Gastroesophageal sphincter (tissue), 4 donors: ENCODE measurements at regions not wholly inside any gene's neighbourhood (a gene's known extent, or its start where the extent isn't known, plus 50 kb on each side); places are given as distances from the start of the nearest gene placed in this dataset.

ENCODE experiments used
- ATAC-seq: fragments of 150-250 bp; one replicate; pipeline ENCODE4 v1.9.1; 2016; ENCODE audit warnings: mild to moderate bottlenecking, moderate library complexity
- H3K27ac ChIP-seq, 4 donors: fragments of 200-600 bp; sonication (generic) in 3 of 4; 1 replicate in 3 of 4; 2 replicates in 1 of 4; pipeline ENCODE4 v1.5.1; 2016 to 2019
- H3K27me3 ChIP-seq: fragments of 200-600 bp; sonication (generic); one replicate; pipeline ENCODE4 v1.5.1; 2019
- H3K36me3 ChIP-seq, 2 donors: fragments of 200-600 bp; sonication (generic); one replicate each; pipeline ENCODE4 v1.5.1; 2019; ENCODE audit warnings: control low read depth in 1 of 2
- H3K4me1 ChIP-seq, 3 donors: fragments of 200-600 bp; sonication (generic); 1 replicate in 2 of 3; 2 replicates in 1 of 3; pipeline ENCODE4 v1.5.1; 2016 to 2019; ENCODE audit warnings: control low read depth in 2 of 3
- H3K4me3 ChIP-seq, 2 donors: fragments of 200-600 bp; sonication (generic); one replicate each; pipeline ENCODE4 v1.5.1; 2019; ENCODE audit warnings: mild to moderate bottlenecking in 1 of 2, moderate library complexity in 1 of 2
- H3K9me3 ChIP-seq, 3 donors: fragments of 200-600 bp; sonication (generic); one replicate each; pipeline ENCODE4 v1.5.1; 2017 to 2019; ENCODE audit warnings: control low read depth in 2 of 3
- CTCF ChIP-seq, 4 experiments: fragments of 200-600 bp in 2 of 4; fragments of 450-650 bp in 2 of 4; sonication (generic) in 1 of 4; IDR thresholded peaks; one replicate each; pipeline ENCODE4 v1.5.1; 2017 to 2019; ENCODE audit warnings: antibody characterized with exemption in 4 of 4, mild to moderate bottlenecking in 2 of 4, moderate library complexity in 2 of 4
- EP300 ChIP-seq: sonication (generic); formaldehyde crosslinking; IDR thresholded peaks from one replicate; pipeline ENCODE4 v1.6.1; 2017; ENCODE audit warnings: antibody characterized with exemption, mild to moderate bottlenecking
- POLR2A ChIP-seq, 2 donors: fragments of 450-650 bp; IDR thresholded peaks; one replicate each; pipeline ENCODE4 v1.6.1; 2017; ENCODE audit warnings: antibody characterized with exemption in 2 of 2, mild to moderate bottlenecking in 2 of 2, moderate library complexity in 1 of 2
- POLR2AphosphoS5 ChIP-seq: sonication (generic); formaldehyde crosslinking; IDR thresholded peaks from one replicate; pipeline ENCODE4 v1.6.1; 2017; ENCODE audit warnings: antibody characterized with exemption
- whole genome bisulfite sequencing, 2 donors: methylation state at CpG; one replicate each; pipeline ENCODE4 v1.1.5; 2018; ENCODE audit warnings: low coverage in 1 of 2; 5-methylcytosine and 5-hydroxymethylcytosine counted together

- H3K27me3 ChIP-seq = no peaks in the 10 kb centered on the region
- WGBS, 2 donors = no CpG with 5 or more reads among the region's 3 CpGs
- ATAC-seq = no peak
- H3K4me3 ChIP-seq = no peak overlapping the region
- no peak for TF ChIP-seq POLR2AphosphoS5
- no peak for TF ChIP-seq CTCF (IDR thresholded peaks at IDR 0.05)
- TF ChIP-seq EP300 = no peak
- TF ChIP-seq POLR2A (IDR thresholded peaks at IDR 0.05) = no peak
- H3K36me3 ChIP-seq = no peaks in the 10 kb centered on the region
- H3K4me1 ChIP-seq = no peaks in the 10 kb centered on the region
- no peak overlapping the region for H3K27ac ChIP-seq
- H3K9me3 ChIP-seq = no peaks in the 10 kb centered on the region
Observed at GRCh38 chr12:82146740-82147139, 211.4 kb downstream of the CCDC59 start.

- no peak for TF ChIP-seq EP300
- TF ChIP-seq POLR2A (IDR thresholded peaks at IDR 0.05) = no peak
- TF ChIP-seq CTCF (IDR thresholded peaks at IDR 0.05) = no peak
- TF ChIP-seq POLR2AphosphoS5 = no peak
- WGBS, 2 donors = 50 to 100% methylated on average over 1 of the region's 1 CpG
Observed at GRCh38 chr12:82144505-82144904, 213.7 kb downstream of the CCDC59 start.

GRCh38 chr12:82132390-82132789 lies 225.8 kb downstream of the CCDC59 start:
- no peaks in the 10 kb centered on the region for H3K36me3 ChIP-seq
- no peak for ATAC-seq
- no peaks in the 10 kb centered on the region for H3K27me3 ChIP-seq
- no peak overlapping the region for H3K27ac ChIP-seq
- H3K4me3 ChIP-seq = no peak overlapping the region
- TF ChIP-seq CTCF (IDR thresholded peaks at IDR 0.05) (no peak), POLR2AphosphoS5 (no peak), EP300 (no peak), POLR2A (IDR thresholded peaks at IDR 0.05) (no peak)
- WGBS, 2 donors = 91 to 100% methylated on average over 3 of the region's 3 CpGs
- H3K4me1 ChIP-seq = peaks cover 0 to 13% (median 0%) of the 10 kb centered on the region in 3 donors
- no peaks in the 10 kb centered on the region for H3K9me3 ChIP-seq

More at GRCh38 chr12:82144505-82144904, 213.7 kb downstream of the CCDC59 start:
- Histone ChIP-seq H3K36me3 (no peaks in the 10 kb centered on the region), H3K4me3 (no peak overlapping the region), H3K27me3 (no peaks in the 10 kb centered on the region), H3K9me3 (no peaks in the 10 kb centered on the region), H3K4me1 (no peaks in the 10 kb centered on the region), H3K27ac (no peak overlapping the region)
- no peak for ATAC-seq

GRCh38 chr12:82130762-82131161 lies 227.4 kb downstream of the CCDC59 start:
- Histone ChIP-seq H3K4me3 (no peak overlapping the region), H3K4me1 (peaks cover 0 to 13% (median 0%) of the 10 kb centered on the region in 3 donors), H3K27ac (no peak overlapping the region), H3K36me3 (no peaks in the 10 kb centered on the region), H3K27me3 (no peaks in the 10 kb centered on the region), H3K9me3 (no peaks in the 10 kb centered on the region)
- TF ChIP-seq POLR2AphosphoS5 (no peak), EP300 (no peak), CTCF (IDR thresholded peaks at IDR 0.05) (no peak), POLR2A (IDR thresholded peaks at IDR 0.05) (no peak)
- no peak for ATAC-seq

- H3K4me1 ChIP-seq = peaks cover 0 to 15% (median 0%) of the 10 kb centered on the region in 3 donors
- no peak for TF ChIP-seq POLR2A (IDR thresholded peaks at IDR 0.05)
- no peak for TF ChIP-seq CTCF (IDR thresholded peaks at IDR 0.05)
- TF ChIP-seq POLR2AphosphoS5 = peak; percentile 94
- no peaks in the 10 kb centered on the region for H3K27me3 ChIP-seq
- H3K4me3 ChIP-seq = no peak overlapping the region
- peak overlapping the region; percentile 45 to 69 (median 64) for H3K27ac ChIP-seq
- no peaks in the 10 kb centered on the region for H3K9me3 ChIP-seq
- no peaks in the 10 kb centered on the region for H3K36me3 ChIP-seq
- ATAC-seq = no peak
- 27 to 35% methylated on average over 2 of the region's 2 CpGs for WGBS, 2 donors
Observed at GRCh38 chr12:82124711-82125380, 233.3 kb downstream of the CCDC59 start.
